ENCODE measurements at regions not wholly inside any gene's neighbourhood (a gene's known extent, or its start where the extent isn't known, plus 50 kb on each side); places are given as distances from the start of the nearest gene placed in this dataset.

- Mint-ChIP-seq H3K36me3 (ENCODE audit: low read depth) (no peaks in the 10 kb centered on the region), H3K27ac (no peak overlapping the region), H3K9me3 (no peaks in the 10 kb centered on the region), H3K27me3 (ENCODE audit: low read depth) (peaks cover 1% of the 10 kb centered on the region), H3K4me3 (ENCODE audit: low read depth) (no peak overlapping the region), H3K4me1 (ENCODE audit: low read depth) (peaks cover 9% of the 10 kb centered on the region)
- intact Hi-C loops (cut with micrococcal nuclease), result no loop called here
- DNase-seq (ENCODE audit: low spot score), result no peak
These were observed 297.1 kb downstream of the SATB1 start for GRCh38 chr3:18127859-18128681.

- no peak for DNase-seq (ENCODE audit: low spot score)
- Mint-ChIP-seq H3K4me3 (ENCODE audit: low read depth) (no peak overlapping the region), H3K36me3 (ENCODE audit: low read depth) (no peaks in the 10 kb centered on the region), H3K4me1 (ENCODE audit: low read depth) (peaks cover 9% of the 10 kb centered on the region), H3K9me3 (no peaks in the 10 kb centered on the region), H3K27ac (no peak overlapping the region), H3K27me3 (ENCODE audit: low read depth) (peaks cover 1% of the 10 kb centered on the region)
- intact Hi-C loops (cut with micrococcal nuclease), result no loop called here
These were observed 297.8 kb downstream of the SATB1 start for GRCh38 chr3:18127174-18127858.

DNA sequence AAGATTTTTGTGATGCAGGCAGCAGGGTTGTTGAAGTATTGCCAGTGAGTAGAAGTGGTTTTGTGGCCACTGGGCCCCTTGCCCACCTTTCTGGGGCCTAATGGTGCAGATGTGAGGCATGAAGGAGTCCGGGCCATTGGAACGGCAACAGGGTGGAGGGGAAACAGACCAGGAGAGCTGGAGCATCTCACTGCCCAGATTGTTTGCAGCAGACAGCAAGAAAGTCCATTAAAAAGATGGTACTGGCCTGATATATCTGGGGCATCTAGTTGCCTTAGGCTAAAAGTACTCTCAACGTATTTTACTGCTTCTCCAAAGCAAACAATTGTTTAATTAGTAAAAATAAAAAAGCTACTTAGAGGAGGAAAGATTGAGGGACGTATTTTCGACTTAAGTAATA is 298.4 kb downstream of the SATB1 start:
- Mint-ChIP-seq H3K27me3 (ENCODE audit: low read depth) (peaks cover 1% of the 10 kb centered on the region), H3K27ac (no peak overlapping the region), H3K4me3 (ENCODE audit: low read depth) (no peak overlapping the region)

GRCh38 chr3:18124501-18124900 is 300.6 kb downstream of the SATB1 start:
- intact Hi-C loops (cut with micrococcal nuclease), result no loop called here
- no peak overlapping the region for H3K4me3 Mint-ChIP-seq (ENCODE audit: low read depth)
- peaks cover 9% of the 10 kb centered on the region for H3K4me1 Mint-ChIP-seq (ENCODE audit: low read depth)
- no peaks in the 10 kb centered on the region for H3K36me3 Mint-ChIP-seq (ENCODE audit: low read depth)
- no peaks in the 10 kb centered on the region for H3K9me3 Mint-ChIP-seq
- peaks cover 4% of the 10 kb centered on the region for H3K27me3 Mint-ChIP-seq (ENCODE audit: low read depth)
- DNase-seq (ENCODE audit: low spot score), result no peak
- H3K27ac Mint-ChIP-seq, result no peak overlapping the region

More for the DNA sequence above, 298.4 kb downstream of the SATB1 start:
- DNase-seq (ENCODE audit: low spot score), result no peak
- Mint-ChIP-seq H3K9me3 (no peaks in the 10 kb centered on the region), H3K4me1 (ENCODE audit: low read depth) (peaks cover 9% of the 10 kb centered on the region), H3K36me3 (ENCODE audit: low read depth) (no peaks in the 10 kb centered on the region)
- intact Hi-C loops (cut with micrococcal nuclease), result no loop called here

DNA sequence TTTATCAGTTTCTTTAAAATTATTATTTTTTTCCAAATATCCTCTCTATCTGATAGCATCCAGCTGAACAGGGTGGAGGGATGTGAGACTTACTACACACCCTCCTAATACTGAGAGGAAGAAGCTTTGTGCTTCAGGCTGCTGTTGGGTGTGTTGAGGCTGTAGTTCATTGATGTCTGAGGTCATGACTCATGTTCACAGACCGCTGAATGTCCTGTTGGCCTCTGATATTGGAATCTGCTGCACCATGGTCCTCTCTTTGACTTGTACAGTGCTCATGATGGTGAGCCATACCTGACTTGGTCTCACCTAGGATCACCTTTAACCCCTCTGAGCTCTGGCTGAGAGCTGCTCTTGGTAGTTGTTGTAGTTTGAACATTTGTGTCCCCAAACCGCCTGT is 302.9 kb downstream of the SATB1 start:
- no peaks in the 10 kb centered on the region for H3K9me3 Mint-ChIP-seq
- no peak for DNase-seq (ENCODE audit: low spot score)
- H3K27me3 Mint-ChIP-seq (ENCODE audit: low read depth), result peaks cover 4% of the 10 kb centered on the region
- no peaks in the 10 kb centered on the region for H3K36me3 Mint-ChIP-seq (ENCODE audit: low read depth)
- no peak overlapping the region for H3K4me3 Mint-ChIP-seq (ENCODE audit: low read depth)
- H3K4me1 Mint-ChIP-seq (ENCODE audit: low read depth), result peaks cover 9% of the 10 kb centered on the region
- H3K27ac Mint-ChIP-seq, result no peak overlapping the region
- intact Hi-C loops (cut with micrococcal nuclease), result no loop called here

GRCh38 chr3:18121020-18121419 is 304.1 kb downstream of the SATB1 start:
- no peaks in the 10 kb centered on the region for H3K36me3 Mint-ChIP-seq (ENCODE audit: low read depth)
- H3K27me3 Mint-ChIP-seq (ENCODE audit: low read depth), result peaks cover 4% of the 10 kb centered on the region
- H3K9me3 Mint-ChIP-seq, result no peaks in the 10 kb centered on the region
- no peak overlapping the region for H3K4me3 Mint-ChIP-seq (ENCODE audit: low read depth)
- no peak overlapping the region for H3K27ac Mint-ChIP-seq
- intact Hi-C loops (cut with micrococcal nuclease), result no loop called here
- H3K4me1 Mint-ChIP-seq (ENCODE audit: low read depth), result peaks cover 9% of the 10 kb centered on the region
- no peak for DNase-seq (ENCODE audit: low spot score)

- H3K27ac Mint-ChIP-seq, result no peak overlapping the region
These were observed 305.3 kb downstream of the SATB1 start for GRCh38 chr3:18119866-18120265.

DNA sequence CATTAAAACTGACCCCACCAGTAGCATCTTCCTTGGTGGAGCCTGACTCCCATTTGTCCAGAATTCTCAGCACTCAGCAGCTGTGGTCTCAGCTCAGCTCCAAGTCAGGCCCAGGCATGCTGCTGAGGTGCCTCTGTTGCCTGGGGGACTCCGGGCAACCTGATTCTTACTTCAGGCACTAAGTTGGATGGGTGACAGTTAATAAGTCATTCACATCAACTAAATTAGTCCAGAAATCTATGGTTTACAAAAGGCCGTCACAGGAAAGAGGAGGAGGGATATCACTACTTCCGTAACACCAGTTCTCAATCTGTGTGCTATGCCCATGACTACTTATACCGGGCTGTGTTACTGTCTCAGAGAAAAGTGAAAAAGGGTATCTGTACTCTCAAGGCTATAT is 310.2 kb downstream of the SATB1 start:
- H3K4me3 Mint-ChIP-seq (ENCODE audit: low read depth), result no peak overlapping the region
- no peaks in the 10 kb centered on the region for H3K36me3 Mint-ChIP-seq (ENCODE audit: low read depth)
- H3K27me3 Mint-ChIP-seq (ENCODE audit: low read depth), result no peaks in the 10 kb centered on the region
- peaks cover 6% of the 10 kb centered on the region for H3K4me1 Mint-ChIP-seq (ENCODE audit: low read depth)
- no peak overlapping the region for H3K27ac Mint-ChIP-seq
- intact Hi-C loops (cut with micrococcal nuclease), result no loop called here
- no peaks in the 10 kb centered on the region for H3K9me3 Mint-ChIP-seq
- no peak for DNase-seq (ENCODE audit: low spot score)

More at GRCh38 chr3:18119866-18120265, 305.3 kb downstream of the SATB1 start:
- H3K4me1 Mint-ChIP-seq (ENCODE audit: low read depth), result peaks cover 9% of the 10 kb centered on the region
- H3K36me3 Mint-ChIP-seq (ENCODE audit: low read depth), result no peaks in the 10 kb centered on the region
- no peak for DNase-seq (ENCODE audit: low spot score)
- intact Hi-C loops (cut with micrococcal nuclease), result no loop called here
- H3K27me3 Mint-ChIP-seq (ENCODE audit: low read depth), result peaks cover 4% of the 10 kb centered on the region
- H3K9me3 Mint-ChIP-seq, result no peaks in the 10 kb centered on the region
- H3K4me3 Mint-ChIP-seq (ENCODE audit: low read depth), result no peak overlapping the region

DNA sequence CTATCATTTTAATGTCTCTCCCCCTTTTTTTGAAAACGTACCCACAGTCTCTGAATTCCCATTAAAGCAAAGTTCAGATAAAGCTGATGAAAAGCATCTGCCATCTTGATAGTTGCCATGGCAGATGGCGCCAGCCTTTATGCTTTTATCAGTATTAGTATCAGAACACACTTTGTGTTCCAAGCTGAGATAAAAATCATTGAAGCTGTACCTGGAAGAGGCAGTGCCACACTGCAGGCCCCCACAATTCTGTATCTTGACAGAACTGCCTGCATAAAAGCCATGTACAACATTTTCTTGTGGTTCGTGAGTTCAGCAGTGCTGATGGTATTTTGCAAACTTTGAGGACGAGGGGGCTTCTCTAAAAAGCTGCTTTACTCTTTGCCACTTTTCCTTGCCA is 311.7 kb downstream of the SATB1 start:
- Mint-ChIP-seq H3K27me3 (ENCODE audit: low read depth) (no peaks in the 10 kb centered on the region), H3K36me3 (ENCODE audit: low read depth) (no peaks in the 10 kb centered on the region), H3K9me3 (no peaks in the 10 kb centered on the region), H3K27ac (no peak overlapping the region), H3K4me3 (ENCODE audit: low read depth) (no peak overlapping the region), H3K4me1 (ENCODE audit: low read depth) (peaks cover 6% of the 10 kb centered on the region)
- DNase-seq (ENCODE audit: low spot score), result no peak
- intact Hi-C loops (cut with micrococcal nuclease), result no loop called here

- no peaks in the 10 kb centered on the region for H3K27me3 Mint-ChIP-seq (ENCODE audit: low read depth)
- no peak overlapping the region for H3K27ac Mint-ChIP-seq
- peaks cover 9% of the 10 kb centered on the region for H3K4me1 Mint-ChIP-seq (ENCODE audit: low read depth)
- H3K9me3 Mint-ChIP-seq, result peaks cover 3% of the 10 kb centered on the region
- H3K36me3 Mint-ChIP-seq (ENCODE audit: low read depth), result no peaks in the 10 kb centered on the region
- DNase-seq (ENCODE audit: low spot score), result no peak
- intact Hi-C loops (cut with micrococcal nuclease), result no loop called here
- H3K4me3 Mint-ChIP-seq (ENCODE audit: low read depth), result no peak overlapping the region
These were observed 312.3 kb downstream of the SATB1 start for GRCh38 chr3:18112674-18113375.

DNA sequence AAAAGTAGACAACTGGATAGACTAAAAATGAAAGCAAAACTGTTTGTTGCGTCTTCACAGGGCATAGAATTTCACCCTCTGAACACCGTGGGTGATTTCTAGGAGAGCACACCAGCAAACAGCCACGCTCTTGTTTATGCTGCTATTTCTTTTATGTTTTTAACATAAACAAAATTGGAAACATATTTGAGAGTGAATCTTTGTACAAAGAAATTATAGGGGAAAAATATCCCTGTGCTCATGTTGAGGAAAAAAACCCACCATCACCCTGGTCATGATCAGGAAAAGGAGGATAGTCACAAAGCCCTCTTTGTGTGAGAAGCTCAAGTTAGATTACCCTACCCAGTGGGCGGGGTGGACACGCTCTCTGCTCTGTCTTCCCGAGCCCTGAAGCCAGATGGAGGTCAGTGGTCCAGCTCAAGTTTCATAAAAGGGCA is 313.3 kb downstream of the SATB1 start:
- H3K4me3 Mint-ChIP-seq (ENCODE audit: low read depth), result peak overlapping the region; percentile 37
- H3K9me3 Mint-ChIP-seq, result peaks cover 3% of the 10 kb centered on the region
- peaks cover 9% of the 10 kb centered on the region for H3K4me1 Mint-ChIP-seq (ENCODE audit: low read depth)
- intact Hi-C loops (cut with micrococcal nuclease), result loop anchor here (1.0 kb wide), 1 partner anchor 13 kb away; no protein-coding TSS in a partner anchor
- H3K36me3 Mint-ChIP-seq (ENCODE audit: low read depth), result no peaks in the 10 kb centered on the region
- H3K27ac Mint-ChIP-seq, result peak overlapping the region; percentile 67
- no peaks in the 10 kb centered on the region for H3K27me3 Mint-ChIP-seq (ENCODE audit: low read depth)
- no peak for DNase-seq (ENCODE audit: low spot score)

DNA sequence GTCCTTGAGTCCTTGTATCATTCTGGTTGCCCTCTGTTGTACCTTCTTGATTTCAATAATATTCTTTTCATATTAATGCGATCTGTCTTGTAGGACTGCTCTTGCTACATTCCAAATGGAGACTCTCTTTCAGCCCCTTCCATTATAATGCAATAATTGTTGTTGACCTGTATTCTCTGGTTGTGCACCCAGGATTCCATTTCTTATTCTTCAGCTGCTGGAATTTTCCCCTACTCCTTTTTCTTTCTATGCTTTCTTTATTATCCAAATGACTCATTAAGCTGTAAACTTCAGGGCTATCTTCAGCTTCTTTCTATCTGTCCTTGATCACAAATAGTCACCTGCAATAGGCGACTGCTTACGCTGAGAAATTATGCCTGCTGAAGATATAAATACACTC is 321.5 kb downstream of the SATB1 start:
- intact Hi-C loops (cut with micrococcal nuclease), result no loop called here
- no peak for DNase-seq (ENCODE audit: low spot score)
- H3K4me1 Mint-ChIP-seq (ENCODE audit: low read depth), result peaks cover 29% of the 10 kb centered on the region
- H3K27ac Mint-ChIP-seq, result no peak overlapping the region
- H3K36me3 Mint-ChIP-seq (ENCODE audit: low read depth), result no peaks in the 10 kb centered on the region
- H3K4me3 Mint-ChIP-seq (ENCODE audit: low read depth), result no peak overlapping the region
- peaks cover 3% of the 10 kb centered on the region for H3K9me3 Mint-ChIP-seq
- no peaks in the 10 kb centered on the region for H3K27me3 Mint-ChIP-seq (ENCODE audit: low read depth)

DNA sequence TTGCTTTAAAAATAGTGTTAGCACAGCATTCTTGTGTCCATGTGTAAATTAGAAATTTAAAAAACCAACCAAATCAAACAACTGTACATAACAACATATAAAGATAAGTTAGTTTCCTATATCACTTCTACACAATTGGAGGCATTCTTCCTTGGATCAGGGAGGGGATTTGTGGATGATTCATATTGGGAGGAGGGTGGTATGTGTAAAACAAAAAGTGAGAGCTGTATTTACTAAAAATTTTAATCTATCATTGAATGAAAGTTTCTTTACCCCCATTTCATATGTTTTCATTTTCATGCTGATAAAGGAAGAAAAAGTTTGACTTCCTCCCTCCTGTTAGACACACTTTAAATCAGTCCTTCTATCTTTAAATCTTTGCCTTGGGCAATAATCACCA is 325.0 kb downstream of the SATB1 start:
- no peak overlapping the region for H3K4me3 Mint-ChIP-seq (ENCODE audit: low read depth)

More for the DNA sequence above, 325.0 kb downstream of the SATB1 start:
- Mint-ChIP-seq H3K27ac (peak overlapping the region; percentile 95), H3K9me3 (peaks cover 14% of the 10 kb centered on the region), H3K36me3 (ENCODE audit: low read depth) (peaks cover 4% of the 10 kb centered on the region), H3K4me1 (ENCODE audit: low read depth) (peaks cover 27% of the 10 kb centered on the region), H3K27me3 (ENCODE audit: low read depth) (no peaks in the 10 kb centered on the region)
- no peak for DNase-seq (ENCODE audit: low spot score)
- intact Hi-C loops (cut with micrococcal nuclease), result loop anchor here (1.0 kb wide), 1 partner anchor 136 kb away; no protein-coding TSS in a partner anchor
